ENCODE measurements at regions not wholly inside any gene's neighbourhood (a gene's known extent, or its start where the extent isn't known, plus 50 kb on each side); places are given as distances from the start of the nearest gene placed in this dataset.

- POLR2A ChIA-PET: no interaction called here
- Histone ChIP-seq H3K27me3 (ENCODE audit: control insufficient read depth, insufficient read depth, low read length) (no peaks in the 10 kb centered on the region), H3K9me3 (ENCODE audit: control insufficient read depth, insufficient read depth, low read length) (peaks cover 8% of the 10 kb centered on the region), H3K27ac (ENCODE audit: low read depth, low read length) (no peak overlapping the region), H3K4me3 (ENCODE audit: low read depth, low read length) (no peak overlapping the region)
- DNase-seq (ENCODE audit: low read depth, low spot score): no peak
- CTCF ChIA-PET: no interaction called here
- TF ChIP-seq, protein P1, sequence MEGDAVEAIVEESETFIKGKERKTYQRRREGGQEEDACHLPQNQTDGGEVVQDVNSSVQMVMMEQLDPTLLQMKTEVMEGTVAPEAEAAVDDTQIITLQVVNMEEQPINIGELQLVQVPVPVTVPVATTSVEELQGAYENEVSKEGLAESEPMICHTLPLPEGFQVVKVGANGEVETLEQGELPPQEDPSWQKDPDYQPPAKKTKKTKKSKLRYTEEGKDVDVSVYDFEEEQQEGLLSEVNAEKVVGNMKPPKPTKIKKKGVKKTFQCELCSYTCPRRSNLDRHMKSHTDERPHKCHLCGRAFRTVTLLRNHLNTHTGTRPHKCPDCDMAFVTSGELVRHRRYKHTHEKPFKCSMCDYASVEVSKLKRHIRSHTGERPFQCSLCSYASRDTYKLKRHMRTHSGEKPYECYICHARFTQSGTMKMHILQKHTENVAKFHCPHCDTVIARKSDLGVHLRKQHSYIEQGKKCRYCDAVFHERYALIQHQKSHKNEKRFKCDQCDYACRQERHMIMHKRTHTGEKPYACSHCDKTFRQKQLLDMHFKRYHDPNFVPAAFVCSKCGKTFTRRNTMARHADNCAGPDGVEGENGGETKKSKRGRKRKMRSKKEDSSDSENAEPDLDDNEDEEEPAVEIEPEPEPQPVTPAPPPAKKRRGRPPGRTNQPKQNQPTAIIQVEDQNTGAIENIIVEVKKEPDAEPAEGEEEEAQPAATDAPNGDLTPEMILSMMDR (IDR thresholded peaks at IDR 0.05; ENCODE audit: low read depth, low read length): no peak
Measured at GRCh38 chr6:9627916-9628315, 787.0 kb downstream of the TFAP2A start.

- no peaks in the 10 kb centered on the region for H3K27me3 ChIP-seq (ENCODE audit: control insufficient read depth, insufficient read depth, low read length)
- DNase-seq (ENCODE audit: low read depth, low spot score): no peak
- CTCF ChIA-PET: no interaction called here
- POLR2A ChIA-PET: no interaction called here
- H3K4me3 ChIP-seq (ENCODE audit: low read depth, low read length): no peak overlapping the region
- H3K9me3 ChIP-seq (ENCODE audit: control insufficient read depth, insufficient read depth, low read length): no peaks in the 10 kb centered on the region; the same call in 1 of the 2 replicates
- no peak overlapping the region for H3K27ac ChIP-seq (ENCODE audit: low read depth, low read length)
- TF ChIP-seq, protein P1 (IDR thresholded peaks at IDR 0.05; ENCODE audit: low read depth, low read length): no peak
Measured at GRCh38 chr6:9623985-9624384, 790.9 kb downstream of the TFAP2A start.

GRCh38 chr6:9623228-9623832, 791.5 kb downstream of the TFAP2A start:
- H3K27me3 ChIP-seq (ENCODE audit: control insufficient read depth, insufficient read depth, low read length): no peaks in the 10 kb centered on the region
- H3K27ac ChIP-seq (ENCODE audit: low read depth, low read length): no peak overlapping the region
- H3K4me3 ChIP-seq (ENCODE audit: low read depth, low read length): no peak overlapping the region
- POLR2A ChIA-PET: no interaction called here
- no peak for DNase-seq (ENCODE audit: low read depth, low spot score)
- CTCF ChIA-PET: no interaction called here
- TF ChIP-seq, protein P1 (IDR thresholded peaks at IDR 0.05; ENCODE audit: low read depth, low read length): no peak
- peaks cover 4% of the 10 kb centered on the region; the same call in 1 of the 2 replicates for H3K9me3 ChIP-seq (ENCODE audit: control insufficient read depth, insufficient read depth, low read length)

- POLR2A ChIA-PET: no interaction called here
- TF ChIP-seq, protein P1 (IDR thresholded peaks at IDR 0.05; ENCODE audit: low read depth, low read length): no peak
- no peak overlapping the region for H3K27ac ChIP-seq (ENCODE audit: low read depth, low read length)
- DNase-seq (ENCODE audit: low read depth, low spot score): no peak
- H3K9me3 ChIP-seq (ENCODE audit: control insufficient read depth, insufficient read depth, low read length): peaks cover 4% of the 10 kb centered on the region; the same call in 1 of the 2 replicates
- no peaks in the 10 kb centered on the region for H3K27me3 ChIP-seq (ENCODE audit: control insufficient read depth, insufficient read depth, low read length)
- no peak overlapping the region for H3K4me3 ChIP-seq (ENCODE audit: low read depth, low read length)
- CTCF ChIA-PET: no interaction called here
Measured at GRCh38 chr6:9621276-9621675, 793.6 kb downstream of the TFAP2A start.

GRCh38 chr6:9620687-9621086, 794.2 kb downstream of the TFAP2A start:
- CTCF ChIA-PET: no interaction called here
- Histone ChIP-seq H3K4me3 (ENCODE audit: low read depth, low read length) (no peak overlapping the region), H3K27ac (ENCODE audit: low read depth, low read length) (no peak overlapping the region), H3K9me3 (ENCODE audit: control insufficient read depth, insufficient read depth, low read length) (peaks cover 4% of the 10 kb centered on the region; the same call in 1 of the 2 replicates), H3K27me3 (ENCODE audit: control insufficient read depth, insufficient read depth, low read length) (no peaks in the 10 kb centered on the region)
- POLR2A ChIA-PET: no interaction called here
- no peak for DNase-seq (ENCODE audit: low read depth, low spot score)
- TF ChIP-seq, protein P1 (IDR thresholded peaks at IDR 0.05; ENCODE audit: low read depth, low read length): no peak
